ENCODE measurements at regions not wholly inside any gene's neighbourhood (a gene's known extent, or its start where the extent isn't known, plus 50 kb on each side); places are given as distances from the start of the nearest gene placed in this dataset.

GRCh38 chr3:189570916-189571315 lies 60.3 kb upstream of the TP63 start:
- Histone ChIP-seq H3K4me1 (peaks cover 8 to 30% (median 22%) of the 10 kb centered on the region in 10 experiments; a peak in 15 of 20 replicates), H3K9ac (no peak overlapping the region), H3K27ac (no peak overlapping the region), H3K36me3 (no peaks in the 10 kb centered on the region), H4K20me1 (no peaks in the 10 kb centered on the region), H3K4me3 (no peak overlapping the region), H3K4me2 (no peak overlapping the region), H3K27me3 (no peaks in the 10 kb centered on the region), H3K9me3 (replicated peaks in 1 of 11) (no peaks in the 10 kb centered on the region)
- no peak for TF ChIP-seq Cebpa-rat (IDR thresholded peaks at IDR 0.05)

DNA sequence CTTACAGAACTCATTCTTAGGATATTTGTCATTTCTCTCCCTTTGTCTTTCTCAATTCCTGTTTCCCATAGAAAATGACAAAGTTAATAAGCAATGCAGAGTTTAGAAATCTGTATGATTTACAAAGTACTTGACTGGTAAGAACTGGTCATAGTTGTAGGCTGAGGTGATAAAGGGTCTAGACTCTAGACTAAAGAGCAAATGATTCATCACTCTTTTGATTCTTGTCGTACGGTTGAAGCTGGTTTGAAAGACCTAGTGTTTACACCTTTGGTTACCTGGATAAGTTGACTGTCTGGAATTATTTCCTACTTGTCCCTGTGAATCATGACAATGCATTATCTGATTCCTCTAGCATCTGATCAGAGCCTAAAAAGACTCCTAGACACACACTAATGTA lies 58.9 kb upstream of the TP63 start:
- H3K27ac ChIP-seq, result no peak overlapping the region
- no peaks in the 10 kb centered on the region for H3K36me3 ChIP-seq
- H3K27me3 ChIP-seq, result no peaks in the 10 kb centered on the region
- no peak overlapping the region for H3K4me2 ChIP-seq
- H3K4me3 ChIP-seq, result no peak overlapping the region
- no peak overlapping the region for H3K9ac ChIP-seq
- no peak for TF ChIP-seq Cebpa-rat (IDR thresholded peaks at IDR 0.05)
- H3K4me1 ChIP-seq, result peaks cover 8 to 28% (median 19%) of the 10 kb centered on the region in 10 experiments; a peak in 15 of 20 replicates
- no peaks in the 10 kb centered on the region for H4K20me1 ChIP-seq
- peaks cover 0 to 3% (median 2%) of the 10 kb centered on the region in 11 experiments; a peak in 12 of 22 replicates for H3K9me3 ChIP-seq (replicated peaks in 1 of 11)

GRCh38 chr3:189573004-189573403 lies 58.2 kb upstream of the TP63 start:
- Histone ChIP-seq H4K20me1 (no peaks in the 10 kb centered on the region), H3K4me3 (no peak overlapping the region), H3K36me3 (no peaks in the 10 kb centered on the region), H3K9ac (no peak overlapping the region), H3K9me3 (replicated peaks in 1 of 11) (peaks cover 2 to 10% (median 8%) of the 10 kb centered on the region in 11 experiments; a peak in 15 of 22 replicates), H3K4me2 (no peak overlapping the region), H3K27ac (no peak overlapping the region), H3K27me3 (no peaks in the 10 kb centered on the region), H3K4me1 (peaks cover 4 to 20% (median 12%) of the 10 kb centered on the region in 10 experiments; a peak in 15 of 20 replicates)
- no peak for TF ChIP-seq Cebpa-rat (IDR thresholded peaks at IDR 0.05)

- no peak overlapping the region for H3K4me3 ChIP-seq
- TF ChIP-seq Cebpa-rat (IDR thresholded peaks at IDR 0.05), result no peak
Observed at GRCh38 chr3:189576486-189576885, 54.7 kb upstream of the TP63 start.

DNA sequence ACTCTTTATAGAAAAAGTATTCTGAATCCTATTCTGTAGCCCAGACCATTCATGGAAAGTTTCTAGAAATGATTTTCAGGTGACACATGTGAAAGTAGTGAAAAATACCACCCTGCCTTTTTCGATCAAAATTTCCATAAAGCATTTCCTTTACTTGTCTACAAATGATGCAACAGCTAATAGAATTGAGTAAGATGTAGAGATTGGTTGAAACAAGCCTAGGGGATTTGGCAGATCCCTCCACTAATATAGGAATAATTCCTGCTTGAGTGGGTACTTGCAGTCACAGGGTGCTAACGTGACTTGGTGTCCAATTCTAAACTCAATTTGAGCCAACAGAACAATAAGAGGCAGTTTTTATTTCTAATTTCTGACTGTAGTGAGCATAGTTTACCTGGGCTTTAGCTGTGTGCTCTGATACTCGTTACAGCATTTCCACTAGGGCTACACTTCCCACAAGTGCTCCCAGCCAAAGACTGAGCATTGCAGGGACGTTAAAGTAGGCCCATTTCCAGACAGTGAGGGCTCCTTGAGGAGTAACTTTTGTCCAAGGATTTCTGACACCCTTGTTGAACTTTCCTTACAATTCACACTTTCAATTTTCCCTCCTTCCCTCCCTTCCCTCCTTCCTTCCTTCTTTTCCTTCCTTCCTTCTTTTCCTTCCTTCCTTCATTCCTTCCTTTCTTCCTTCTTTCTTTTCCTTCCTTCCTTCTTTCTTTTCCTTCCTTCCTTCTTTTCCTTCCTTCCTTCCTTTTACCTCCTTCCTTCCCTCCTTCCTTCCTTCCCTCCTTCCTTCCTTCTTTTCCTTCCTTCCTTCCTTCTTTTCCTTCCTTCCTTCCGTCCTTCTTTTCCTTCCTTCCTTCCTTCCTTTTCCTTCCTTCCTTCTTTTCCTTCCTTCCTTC lies 53.9 kb upstream of the TP63 start:
- H3K27ac ChIP-seq, result no peak overlapping the region
- no peak for TF ChIP-seq Cebpa-rat (IDR thresholded peaks at IDR 0.05)
- no peak overlapping the region for H3K4me2 ChIP-seq
- no peaks in the 10 kb centered on the region for H3K27me3 ChIP-seq
- no peaks in the 10 kb centered on the region for H3K4me1 ChIP-seq
- H3K9ac ChIP-seq, result no peak overlapping the region
- no peaks in the 10 kb centered on the region for H3K36me3 ChIP-seq
- H3K9me3 ChIP-seq (replicated peaks in 1 of 11), result peaks cover 4 to 15% (median 8%) of the 10 kb centered on the region in 11 experiments; a peak in 15 of 22 replicates
- no peak overlapping the region for H3K4me3 ChIP-seq
- no peaks in the 10 kb centered on the region for H4K20me1 ChIP-seq

More at GRCh38 chr3:189576486-189576885, 54.7 kb upstream of the TP63 start:
- H3K4me1 ChIP-seq, result no peaks in the 10 kb centered on the region
- H4K20me1 ChIP-seq, result no peaks in the 10 kb centered on the region
- no peaks in the 10 kb centered on the region for H3K36me3 ChIP-seq
- no peak overlapping the region for H3K27ac ChIP-seq
- H3K9me3 ChIP-seq (replicated peaks in 1 of 11), result peaks cover 4 to 15% (median 8%) of the 10 kb centered on the region in 11 experiments; a peak in 15 of 22 replicates
- no peak overlapping the region for H3K4me2 ChIP-seq
- H3K9ac ChIP-seq, result no peak overlapping the region
- no peaks in the 10 kb centered on the region for H3K27me3 ChIP-seq

GRCh38 chr3:189580190-189580589 lies 51.0 kb upstream of the TP63 start:
- no peak overlapping the region for H3K4me3 ChIP-seq
- H3K27me3 ChIP-seq, result no peaks in the 10 kb centered on the region
- no peak overlapping the region for H3K4me2 ChIP-seq
- no peak overlapping the region for H3K27ac ChIP-seq
- no peak for TF ChIP-seq Cebpa-rat (IDR thresholded peaks at IDR 0.05)
- H3K9ac ChIP-seq, result no peak overlapping the region
- no peaks in the 10 kb centered on the region for H3K4me1 ChIP-seq
- H3K36me3 ChIP-seq, result no peaks in the 10 kb centered on the region
- H3K9me3 ChIP-seq (replicated peaks in 1 of 11), result peaks cover 4 to 15% (median 8%) of the 10 kb centered on the region in 11 experiments; a peak in 15 of 22 replicates
- H4K20me1 ChIP-seq, result no peaks in the 10 kb centered on the region
